KMS-11 (cell line): ENCODE measurements at regions not wholly inside any gene's neighbourhood (a gene's known extent, or its start where the extent isn't known, plus 50 kb on each side); places are given as distances from the start of the nearest gene placed in this dataset.

ENCODE experiments used
- H2AFZ ChIP-seq: fragments of 200-600 bp; sonication (generic); 2 replicates; pipeline ENCODE4 v1.6.1; 2016; ENCODE audit warnings: antibody characterized with exemption, mixed run types, low read depth
- H3K27ac ChIP-seq: fragments of 200-600 bp; sonication (generic); 2 replicates; pipeline ENCODE4 v1.6.1; 2016; ENCODE audit warnings: mild to moderate bottlenecking, mixed run types
- H3K27me3 ChIP-seq: fragments of 200-600 bp; sonication (generic); 2 replicates; pipeline ENCODE4 v1.6.1; 2017; ENCODE audit warnings: mild to moderate bottlenecking, low read depth, mixed run types, moderate library complexity; ENCODE audit not compliant: insufficient read depth
- H3K36me3 ChIP-seq: fragments of 200-600 bp; sonication (generic); 2 replicates; pipeline ENCODE4 v1.6.1; 2017; ENCODE audit warnings: mild to moderate bottlenecking, mixed run types; ENCODE audit not compliant: insufficient read depth
- H3K4me1 ChIP-seq: fragments of 200-600 bp; sonication (generic); 2 replicates; pipeline ENCODE4 v1.6.1; 2016; ENCODE audit warnings: mild to moderate bottlenecking, low read depth, mixed run types; ENCODE audit not compliant: poor library complexity, severe bottlenecking
- H3K4me2 ChIP-seq: fragments of 200-600 bp; sonication (generic); 2 replicates; pipeline ENCODE4 v1.7.0; 2016; ENCODE audit warnings: mild to moderate bottlenecking, mixed run types
- H3K4me3 ChIP-seq: fragments of 200-600 bp; sonication (generic); IDR thresholded peaks from 2 replicates; pipeline ENCODE4 v1.6.1; 2017; ENCODE audit warnings: low read depth, low read length, mixed read lengths; ENCODE audit not compliant: insufficient read depth
- H3K79me2 ChIP-seq: fragments of 200-600 bp; sonication (generic); 2 replicates; pipeline ENCODE4 v1.6.1; 2016; ENCODE audit warnings: low read depth, mixed run types; ENCODE audit not compliant: insufficient read depth
- H3K9ac ChIP-seq: fragments of 200-600 bp; sonication (generic); 2 replicates; pipeline ENCODE4 v1.6.1; 2016; ENCODE audit warnings: mild to moderate bottlenecking, mixed run types
- H4K20me1 ChIP-seq: fragments of 200-600 bp; sonication (generic); 2 replicates; pipeline ENCODE4 v1.6.1; 2016; ENCODE audit warnings: mild to moderate bottlenecking, mixed run types; ENCODE audit not compliant: insufficient read depth
- CTCF ChIP-seq: fragments of 200-600 bp; sonication (generic); conservative IDR thresholded peaks from 2 replicates; pipeline ENCODE4 v1.6.1; 2017; ENCODE audit warnings: low read depth, mild to moderate bottlenecking, antibody characterized with exemption, low read length, moderate library complexity, mixed read lengths

- Histone ChIP-seq H4K20me1 (no peaks in the 10 kb centered on the region), H3K4me2 (no peak overlapping the region), H3K36me3 (no peaks in the 10 kb centered on the region), H2AFZ (no peak overlapping the region), H3K79me2 (no peaks in the 10 kb centered on the region), H3K9ac (no peak overlapping the region), H3K4me1 (no peaks in the 10 kb centered on the region), H3K27me3 (no peaks in the 10 kb centered on the region), H3K27ac (no peak overlapping the region), H3K4me3 (no peak overlapping the region)
- TF ChIP-seq CTCF: no peak
Measured at GRCh38 chr3:193944518-193944884, 191.4 kb upstream of the HES1 start.

- no peak overlapping the region for H3K4me2 ChIP-seq
Measured at GRCh38 chr3:193945143-193945542, 190.8 kb upstream of the HES1 start.

GRCh38 chr3:193946945-193947344 is 189.0 kb upstream of the HES1 start:
- no peak overlapping the region for H3K4me2 ChIP-seq
- TF ChIP-seq CTCF: no peak
- H3K27me3 ChIP-seq: no peaks in the 10 kb centered on the region
- H3K4me1 ChIP-seq: no peaks in the 10 kb centered on the region
- H3K27ac ChIP-seq: no peak overlapping the region
- no peak overlapping the region for H3K9ac ChIP-seq
- H3K36me3 ChIP-seq: no peaks in the 10 kb centered on the region
- no peaks in the 10 kb centered on the region for H3K79me2 ChIP-seq
- H4K20me1 ChIP-seq: no peaks in the 10 kb centered on the region
- no peak overlapping the region for H2AFZ ChIP-seq
- no peak overlapping the region for H3K4me3 ChIP-seq

More at GRCh38 chr3:193945143-193945542, 190.8 kb upstream of the HES1 start:
- Histone ChIP-seq H3K4me1 (no peaks in the 10 kb centered on the region), H3K36me3 (no peaks in the 10 kb centered on the region), H3K9ac (no peak overlapping the region), H3K4me3 (no peak overlapping the region), H2AFZ (no peak overlapping the region), H3K27ac (no peak overlapping the region), H3K27me3 (no peaks in the 10 kb centered on the region), H4K20me1 (no peaks in the 10 kb centered on the region), H3K79me2 (no peaks in the 10 kb centered on the region)
- TF ChIP-seq CTCF: no peak

- Histone ChIP-seq H3K36me3 (no peaks in the 10 kb centered on the region), H3K79me2 (no peaks in the 10 kb centered on the region), H3K4me3 (no peak overlapping the region), H3K27ac (no peak overlapping the region), H4K20me1 (no peaks in the 10 kb centered on the region), H3K27me3 (no peaks in the 10 kb centered on the region), H2AFZ (no peak overlapping the region), H3K9ac (no peak overlapping the region), H3K4me2 (no peak overlapping the region), H3K4me1 (no peaks in the 10 kb centered on the region)
- TF ChIP-seq CTCF: no peak
Measured at GRCh38 chr3:193947596-193947995, 188.4 kb upstream of the HES1 start.

GRCh38 chr3:193948459-193948858 is 187.5 kb upstream of the HES1 start:
- no peak for TF ChIP-seq CTCF
- H3K9ac ChIP-seq: no peak overlapping the region
- H3K27ac ChIP-seq: no peak overlapping the region
- H2AFZ ChIP-seq: no peak overlapping the region
- H3K36me3 ChIP-seq: no peaks in the 10 kb centered on the region
- H3K79me2 ChIP-seq: no peaks in the 10 kb centered on the region
- H3K4me1 ChIP-seq: no peaks in the 10 kb centered on the region
- H3K4me2 ChIP-seq: no peak overlapping the region
- H3K27me3 ChIP-seq: no peaks in the 10 kb centered on the region
- H4K20me1 ChIP-seq: no peaks in the 10 kb centered on the region
- no peak overlapping the region for H3K4me3 ChIP-seq
